Keratinocyte (primary cell): ENCODE measurements at regions not wholly inside any gene's neighbourhood (a gene's known extent, or its start where the extent isn't known, plus 50 kb on each side); places are given as distances from the start of the nearest gene placed in this dataset.

Source experiments
- DNase-seq: peaks from one replicate; pipeline ENCODE4 v3.0.0-alpha.2; 2011; ENCODE audit warnings: low read depth, missing footprints, low spot score
- FAIRE-seq: peaks from 2 replicates; lab custom pipeline; 2011; peaks lifted over from hg19 to GRCh38; lab: Jason Lieb, UNC
- H2AFZ ChIP-seq: 2 replicates; pipeline ENCODE4 v1.6.0; 2012; ENCODE audit warnings: low read length, control low read depth, inconsistent platforms; ENCODE audit not compliant: control insufficient read depth
- H3K27ac ChIP-seq: 2 replicates; pipeline ENCODE4 v1.5.1; 2011; ENCODE audit warnings: low read length; ENCODE audit not compliant: control insufficient read depth, insufficient read depth
- H3K27me3 ChIP-seq: 3 replicates; pipeline ENCODE4 v1.6.0; 2011; ENCODE audit warnings: low read length; ENCODE audit not compliant: control insufficient read depth, insufficient read depth; ENCODE audit errors: extremely low read depth
- H3K36me3 ChIP-seq, 2 experiments: 2 replicates in 1 of 2; 3 replicates in 1 of 2; pipeline ENCODE4 v1.5.1; 2011; ENCODE audit warnings: low read length in 2 of 2, mild to moderate bottlenecking in 1 of 2; ENCODE audit not compliant: control insufficient read depth in 2 of 2, insufficient read depth in 2 of 2; ENCODE audit errors: extremely low read depth in 1 of 2
- H3K4me1 ChIP-seq: 3 replicates; pipeline ENCODE4 v1.5.1; 2011; ENCODE audit warnings: low read length; ENCODE audit not compliant: control insufficient read depth, insufficient read depth; ENCODE audit errors: extremely low read depth
- H3K4me2 ChIP-seq: 3 replicates; pipeline ENCODE4 v1.6.0; 2011; ENCODE audit warnings: low read depth, low read length; ENCODE audit not compliant: control insufficient read depth, insufficient read depth; ENCODE audit errors: extremely low read depth
- H3K4me3 ChIP-seq, 3 experiments: fragments of 200-600 bp in 1 of 3; sonication (generic) in 1 of 3; 2 replicates in 2 of 3; 3 replicates in 1 of 3; pipeline ENCODE4 v1.5.1; 2011 to 2016; ENCODE audit warnings: low read length in 3 of 3, mild to moderate bottlenecking in 3 of 3, control low read depth in 2 of 3, inconsistent platforms in 1 of 3, low read depth in 1 of 3, mixed read lengths in 1 of 3, mixed run types in 1 of 3, moderate library complexity in 1 of 3; ENCODE audit not compliant: control insufficient read depth in 2 of 3, insufficient read depth in 2 of 3; ENCODE audit errors: extremely low read depth in 1 of 3
- H3K79me2 ChIP-seq: 2 replicates; pipeline ENCODE4 v1.6.0; 2012; ENCODE audit warnings: low read length; ENCODE audit not compliant: control insufficient read depth, insufficient read depth
- H3K9ac ChIP-seq: 3 replicates; pipeline ENCODE4 v1.6.0; 2011; ENCODE audit warnings: low read length; ENCODE audit not compliant: control insufficient read depth, insufficient read depth; ENCODE audit errors: extremely low read depth
- H3K9me1 ChIP-seq: 3 replicates; pipeline ENCODE4 v1.6.0; 2011; ENCODE audit warnings: low read length; ENCODE audit not compliant: control insufficient read depth, insufficient read depth; ENCODE audit errors: extremely low read depth
- H3K9me3 ChIP-seq: 2 replicates; pipeline ENCODE4 v1.5.1; 2012; ENCODE audit warnings: low read depth, low read length; ENCODE audit not compliant: control insufficient read depth
- H4K20me1 ChIP-seq: 3 replicates; pipeline ENCODE4 v1.6.0; 2011; ENCODE audit warnings: low read length; ENCODE audit not compliant: control insufficient read depth, insufficient read depth; ENCODE audit errors: extremely low read depth
- CTCF ChIP-seq, 3 experiments: IDR thresholded peaks in 1 of 3; conservative IDR thresholded peaks in 1 of 3; optimal IDR thresholded peaks in 1 of 3; 2 replicates in 2 of 3; 3 replicates in 1 of 3; pipeline versions ENCODE3 to v1.5.1; 2011; ENCODE audit warnings: low read length in 3 of 3, mild to moderate bottlenecking in 3 of 3, moderate library complexity in 2 of 3, control low read depth in 1 of 3, inconsistent platforms in 1 of 3; ENCODE audit not compliant: insufficient read depth in 2 of 3; ENCODE audit errors: extremely low read depth in 1 of 3
- EZH2 ChIP-seq: IDR thresholded peaks from one replicate; pipeline ENCODE4 v1.6.1; 2012; ENCODE audit warnings: inconsistent platforms, mild to moderate bottlenecking, low read length, moderate library complexity
- dilution Hi-C: fragments of 300-500 bp; cut with MboI; formaldehyde crosslinking; loops from one replicate; pipeline ENCODE4 v1.7.0; 2020; ENCODE audit warnings: low sequenced_read_pairs; ENCODE audit not compliant: extremely low pct_ligation_motif_present

GRCh38 chr6:122214605-122215318 lies 184.7 kb upstream of the HSF2 start:
- dilution Hi-C loops, result no loop called here
- no peaks in the 10 kb centered on the region for H3K79me2 ChIP-seq
- no peaks in the 10 kb centered on the region for H3K9me1 ChIP-seq
- no peaks in the 10 kb centered on the region for H3K4me1 ChIP-seq
- DNase-seq, result no peak
- no peak for FAIRE-seq
- H3K4me3 ChIP-seq, result no peak overlapping the region
- no peak overlapping the region for H2AFZ ChIP-seq
- H3K36me3 ChIP-seq, result no peaks in the 10 kb centered on the region
- H3K27ac ChIP-seq, result no peak overlapping the region
- no peaks in the 10 kb centered on the region for H3K27me3 ChIP-seq
- no peaks in the 10 kb centered on the region for H4K20me1 ChIP-seq
- no peaks in the 10 kb centered on the region for H3K9me3 ChIP-seq
- no peak overlapping the region for H3K4me2 ChIP-seq
- TF ChIP-seq EZH2 (no peak), CTCF (optimal IDR thresholded peaks at IDR 0.05 in 1 of 3, IDR thresholded peaks at IDR 0.05 in 1 of 3, conservative IDR thresholded peaks at IDR 0.05 in 1 of 3; ENCODE audit: extremely low read depth in 1 of 3, insufficient read depth in 2 of 3, low read length in 3 of 3) (no peak)
- H3K9ac ChIP-seq, result no peak overlapping the region

GRCh38 chr6:122220254-122220653 lies 179.2 kb upstream of the HSF2 start:
- H3K27me3 ChIP-seq, result no peaks in the 10 kb centered on the region
- dilution Hi-C loops, result no loop called here
- no peak overlapping the region for H3K27ac ChIP-seq
- no peak overlapping the region for H3K4me3 ChIP-seq
- no peak overlapping the region for H2AFZ ChIP-seq
- DNase-seq (no peak), FAIRE-seq (no peak)
- no peaks in the 10 kb centered on the region for H4K20me1 ChIP-seq
- H3K4me2 ChIP-seq, result no peak overlapping the region
- no peaks in the 10 kb centered on the region for H3K79me2 ChIP-seq
- H3K4me1 ChIP-seq, result no peaks in the 10 kb centered on the region
- H3K9me1 ChIP-seq, result no peaks in the 10 kb centered on the region
- H3K36me3 ChIP-seq, result no peaks in the 10 kb centered on the region
- H3K9ac ChIP-seq, result no peak overlapping the region
- no peaks in the 10 kb centered on the region for H3K9me3 ChIP-seq
- no peak for TF ChIP-seq CTCF (optimal IDR thresholded peaks at IDR 0.05 in 1 of 3, IDR thresholded peaks at IDR 0.05 in 1 of 3, conservative IDR thresholded peaks at IDR 0.05 in 1 of 3; ENCODE audit: extremely low read depth in 1 of 3, insufficient read depth in 2 of 3, low read length in 3 of 3)
- TF ChIP-seq EZH2, result no peak
